WI38 (cell line): ENCODE measurements at regions not wholly inside any gene's neighbourhood (a gene's known extent, or its start where the extent isn't known, plus 50 kb on each side); places are given as distances from the start of the nearest gene placed in this dataset.

Experiments used
- H3K4me3 ChIP-seq: 2 replicates; pipeline ENCODE4 v1.5.1; 2011; ENCODE audit warnings: low read depth, mild to moderate bottlenecking, control low read depth, low read length
- CTCF ChIP-seq: IDR thresholded peaks from 2 replicates; pipeline ENCODE4 v1.5.1; 2012; ENCODE audit warnings: low read depth, mild to moderate bottlenecking, control low read depth, low read length

- no peak for TF ChIP-seq CTCF
- no peak overlapping the region for H3K4me3 ChIP-seq
Measured at GRCh38 chr10:54985732-54986131, 184.7 kb upstream of the PCDH15 start.

DNA sequence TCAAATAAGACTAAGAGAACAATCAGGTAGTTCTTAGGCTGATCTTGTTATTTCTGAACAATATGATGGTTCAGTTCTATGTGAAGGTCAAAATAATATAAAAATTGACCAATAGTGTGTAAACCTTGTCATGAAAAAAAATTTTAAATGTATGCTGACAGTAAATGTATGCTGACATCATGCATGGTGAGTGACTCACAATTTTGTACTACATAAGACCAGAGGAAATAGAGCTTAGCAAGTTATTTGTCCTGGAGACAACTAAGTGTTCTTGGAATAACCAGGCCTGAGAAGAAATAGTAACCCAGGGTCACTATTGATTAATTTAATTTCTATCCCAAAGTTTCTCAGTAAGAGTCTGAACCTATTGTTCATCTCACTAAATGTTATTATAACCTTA, 182.2 kb upstream of the PCDH15 start:
- H3K4me3 ChIP-seq = no peak overlapping the region
- no peak for TF ChIP-seq CTCF

- TF ChIP-seq CTCF = no peak
- no peak overlapping the region for H3K4me3 ChIP-seq
Measured at GRCh38 chr10:54962134-54962900, 161.3 kb upstream of the PCDH15 start.

- H3K4me3 ChIP-seq = no peak overlapping the region
- TF ChIP-seq CTCF = no peak
Measured at GRCh38 chr10:54961040-54961439, 160.0 kb upstream of the PCDH15 start.

DNA sequence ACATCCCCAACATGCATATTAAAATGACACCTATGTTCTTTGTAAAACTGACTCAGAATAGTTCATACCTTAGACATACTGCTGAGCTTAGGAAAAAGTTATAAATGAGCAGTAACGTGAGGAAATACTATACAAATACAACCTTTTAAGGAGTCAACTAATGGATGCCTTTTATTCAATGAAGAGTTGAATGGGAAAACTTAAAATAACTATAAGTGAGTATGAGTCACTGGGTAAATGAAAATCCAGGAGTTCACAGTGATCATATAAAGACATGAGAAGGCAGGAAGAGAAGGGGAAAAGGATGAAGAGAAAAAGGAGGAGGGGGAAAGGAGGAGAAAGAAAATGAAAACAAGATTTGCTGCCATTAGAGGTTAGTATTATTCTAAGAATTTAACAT, 157.8 kb upstream of the PCDH15 start:
- H3K4me3 ChIP-seq = no peak overlapping the region
- TF ChIP-seq CTCF = no peak

DNA sequence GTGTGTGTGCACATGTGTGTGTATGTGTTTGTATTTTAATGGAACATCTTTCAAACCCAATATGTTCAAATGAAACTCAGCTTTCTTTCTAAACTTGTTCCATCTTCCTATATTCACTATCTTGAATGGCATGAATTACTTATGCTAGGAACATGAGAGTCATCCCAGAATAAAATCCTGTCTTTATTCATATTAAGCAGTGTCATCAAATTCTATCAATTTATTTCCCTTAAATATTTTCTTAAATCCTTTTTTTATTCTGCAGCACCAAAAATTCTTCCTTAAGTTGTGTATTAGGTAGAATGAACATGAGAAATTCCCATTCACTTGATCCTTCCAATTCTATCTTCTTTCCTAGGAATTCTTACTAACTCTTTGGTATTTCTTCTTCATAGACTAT, 146.6 kb upstream of the PCDH15 start:
- H3K4me3 ChIP-seq = no peak overlapping the region
- no peak for TF ChIP-seq CTCF

GRCh38 chr10:54940418-54940817, 139.4 kb upstream of the PCDH15 start:
- H3K4me3 ChIP-seq = no peak overlapping the region

More at GRCh38 chr10:54940418-54940817, 139.4 kb upstream of the PCDH15 start:
- no peak for TF ChIP-seq CTCF
